Neural cell (in vitro differentiated cells): ENCODE measurements at regions not wholly inside any gene's neighbourhood (a gene's known extent, or its start where the extent isn't known, plus 50 kb on each side); places are given as distances from the start of the nearest gene placed in this dataset.

Experiments used
- EP300 ChIP-seq: fragments of 450-650 bp; conservative IDR thresholded peaks from 2 replicates; pipeline ENCODE4 v1.6.1; 2014; ENCODE audit warnings: antibody characterized with exemption, mild to moderate bottlenecking, moderate library complexity; ENCODE audit not compliant: poor library complexity, severe bottlenecking
- EZH2 ChIP-seq: fragments of 200-600, 300-800 bp; shearing (Covaris generic), sonication (generic); IDR thresholded peaks from 2 replicates; pipeline ENCODE4 v1.6.1; 2014; ENCODE audit warnings: antibody characterized with exemption, low read length, borderline replicate concordance, mild to moderate bottlenecking; ENCODE audit not compliant: insufficient read depth, poor library complexity, severe bottlenecking
- POLR2AphosphoS5 ChIP-seq: IDR thresholded peaks from 2 replicates; pipeline ENCODE4 v1.6.1; 2012
- RAD21 ChIP-seq: fragments of 450-650 bp; conservative IDR thresholded peaks from 2 replicates; pipeline ENCODE4 v1.6.1; 2014; ENCODE audit warnings: antibody characterized with exemption, mild to moderate bottlenecking, moderate library complexity
- TF ChIP-seq, protein P1 (sequence below): fragments of 450-650 bp; IDR thresholded peaks from 2 replicates; pipeline ENCODE4 v1.5.1; 2014; ENCODE audit warnings: antibody characterized with exemption, mild to moderate bottlenecking, moderate library complexity; ENCODE audit not compliant: poor library complexity, severe bottlenecking

- TF ChIP-seq EZH2 (no peak), EP300 (no peak), RAD21 (no peak), POLR2AphosphoS5 (no peak)
- TF ChIP-seq, protein P1, sequence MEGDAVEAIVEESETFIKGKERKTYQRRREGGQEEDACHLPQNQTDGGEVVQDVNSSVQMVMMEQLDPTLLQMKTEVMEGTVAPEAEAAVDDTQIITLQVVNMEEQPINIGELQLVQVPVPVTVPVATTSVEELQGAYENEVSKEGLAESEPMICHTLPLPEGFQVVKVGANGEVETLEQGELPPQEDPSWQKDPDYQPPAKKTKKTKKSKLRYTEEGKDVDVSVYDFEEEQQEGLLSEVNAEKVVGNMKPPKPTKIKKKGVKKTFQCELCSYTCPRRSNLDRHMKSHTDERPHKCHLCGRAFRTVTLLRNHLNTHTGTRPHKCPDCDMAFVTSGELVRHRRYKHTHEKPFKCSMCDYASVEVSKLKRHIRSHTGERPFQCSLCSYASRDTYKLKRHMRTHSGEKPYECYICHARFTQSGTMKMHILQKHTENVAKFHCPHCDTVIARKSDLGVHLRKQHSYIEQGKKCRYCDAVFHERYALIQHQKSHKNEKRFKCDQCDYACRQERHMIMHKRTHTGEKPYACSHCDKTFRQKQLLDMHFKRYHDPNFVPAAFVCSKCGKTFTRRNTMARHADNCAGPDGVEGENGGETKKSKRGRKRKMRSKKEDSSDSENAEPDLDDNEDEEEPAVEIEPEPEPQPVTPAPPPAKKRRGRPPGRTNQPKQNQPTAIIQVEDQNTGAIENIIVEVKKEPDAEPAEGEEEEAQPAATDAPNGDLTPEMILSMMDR: no peak
These were observed 365.2 kb upstream of the ZMIZ1 start for GRCh38 chr10:78703593-78703992.
